ENCODE measurements at regions not wholly inside any gene's neighbourhood (a gene's known extent, or its start where the extent isn't known, plus 50 kb on each side); places are given as distances from the start of the nearest gene placed in this dataset.
"Not testable (repeated sequence)": the region's sequence is repeated elsewhere in the genome, so short reads cannot be mapped to it uniquely, and the experiment has no call there.

- Histone ChIP-seq H3K4me3 (no peak overlapping the region), H3K4me1 (ENCODE audit: low read depth) (no peaks in the 10 kb centered on the region), H3K36me3 (ENCODE audit: low read depth) (no peaks in the 10 kb centered on the region), H3K9me3 (no peaks in the 10 kb centered on the region)
- TF ChIP-seq CTCF (IDR thresholded peaks at IDR 0.05): no peak
- ATAC-seq (no peak), DNase-seq (no peak)
- intact Hi-C loops (cut with DNase I, micrococcal nuclease): no loop called here
Observed at GRCh38 chr21:18725653-18726052, 322.1 kb upstream of the TMPRSS15 start.

- DNase-seq (no peak), ATAC-seq (no peak)
- Histone ChIP-seq H3K4me1 (ENCODE audit: low read depth) (no peaks in the 10 kb centered on the region), H3K4me3 (no peak overlapping the region), H3K9me3 (no peaks in the 10 kb centered on the region), H3K36me3 (ENCODE audit: low read depth) (no peaks in the 10 kb centered on the region)
- TF ChIP-seq CTCF (IDR thresholded peaks at IDR 0.05): no peak
- intact Hi-C loops (cut with DNase I, micrococcal nuclease): no loop called here
Observed at GRCh38 chr21:18741954-18742353, 338.4 kb upstream of the TMPRSS15 start.

GRCh38 chr21:18743531-18743930, 339.9 kb upstream of the TMPRSS15 start:
- Histone ChIP-seq H3K9me3 (no peaks in the 10 kb centered on the region), H3K36me3 (ENCODE audit: low read depth) (no peaks in the 10 kb centered on the region), H3K4me1 (ENCODE audit: low read depth) (no peaks in the 10 kb centered on the region), H3K4me3 (no peak overlapping the region)
- DNase-seq (no peak), ATAC-seq (no peak)
- intact Hi-C loops (cut with DNase I, micrococcal nuclease): no loop called here
- TF ChIP-seq CTCF (IDR thresholded peaks at IDR 0.05): no peak

- ATAC-seq (no peak), DNase-seq (no peak)
- Histone ChIP-seq H3K4me1 (ENCODE audit: low read depth) (no peaks in the 10 kb centered on the region), H3K9me3 (no peaks in the 10 kb centered on the region), H3K4me3 (no peak overlapping the region), H3K36me3 (ENCODE audit: low read depth) (no peaks in the 10 kb centered on the region)
- intact Hi-C loops (cut with DNase I, micrococcal nuclease): no loop called here
- no peak for TF ChIP-seq CTCF (IDR thresholded peaks at IDR 0.05)
Observed at GRCh38 chr21:18744840-18745239, 341.3 kb upstream of the TMPRSS15 start.

GRCh38 chr21:18752894-18753293, 349.3 kb upstream of the TMPRSS15 start:
- H3K4me3 ChIP-seq; H3K4me1 ChIP-seq (ENCODE audit: low read depth); intact Hi-C loops (cut with DNase I, micrococcal nuclease); DNase-seq; H3K9me3 ChIP-seq; ATAC-seq; H3K36me3 ChIP-seq (ENCODE audit: low read depth): not testable (repeated sequence)

- H3K9me3 ChIP-seq; H3K4me1 ChIP-seq (ENCODE audit: low read depth); H3K4me3 ChIP-seq; DNase-seq; ATAC-seq; H3K36me3 ChIP-seq (ENCODE audit: low read depth); intact Hi-C loops (cut with DNase I, micrococcal nuclease): not testable (repeated sequence)
Observed at GRCh38 chr21:18756272-18756671, 352.7 kb upstream of the TMPRSS15 start.

GRCh38 chr21:18759267-18759666, 355.7 kb upstream of the TMPRSS15 start:
- no peaks in the 10 kb centered on the region for H3K4me1 ChIP-seq (ENCODE audit: low read depth)
- no peak for ATAC-seq
- intact Hi-C loops (cut with DNase I, micrococcal nuclease): no loop called here
- no peak overlapping the region for H3K4me3 ChIP-seq
- no peaks in the 10 kb centered on the region for H3K36me3 ChIP-seq (ENCODE audit: low read depth)
- no peaks in the 10 kb centered on the region for H3K9me3 ChIP-seq
- TF ChIP-seq CTCF (IDR thresholded peaks at IDR 0.05): no peak
- no peak for DNase-seq
